Thyroid gland (tissue), 4 donors: ENCODE measurements at regions not wholly inside any gene's neighbourhood (a gene's known extent, or its start where the extent isn't known, plus 50 kb on each side); places are given as distances from the start of the nearest gene placed in this dataset.

Experiments used
- POLR2A ChIP-seq, 2 donors: fragments of 450-650 bp; IDR thresholded peaks; one replicate each; pipeline ENCODE4 v1.6.1; 2017; ENCODE audit warnings: antibody characterized with exemption in 2 of 2, mild to moderate bottlenecking in 2 of 2, moderate library complexity in 1 of 2
- TF ChIP-seq, protein P1 (sequence below), 6 experiments: fragments of 200-600 bp in 3 of 6; fragments of 450-650 bp in 3 of 6; sonication (generic) in 3 of 6; IDR thresholded peaks; one replicate each; pipeline ENCODE4 v1.5.1; 2016 to 2019; ENCODE audit warnings: antibody characterized with exemption in 6 of 6, mild to moderate bottlenecking in 2 of 6, inconsistent platforms in 1 of 6, moderate library complexity in 1 of 6

DNA sequence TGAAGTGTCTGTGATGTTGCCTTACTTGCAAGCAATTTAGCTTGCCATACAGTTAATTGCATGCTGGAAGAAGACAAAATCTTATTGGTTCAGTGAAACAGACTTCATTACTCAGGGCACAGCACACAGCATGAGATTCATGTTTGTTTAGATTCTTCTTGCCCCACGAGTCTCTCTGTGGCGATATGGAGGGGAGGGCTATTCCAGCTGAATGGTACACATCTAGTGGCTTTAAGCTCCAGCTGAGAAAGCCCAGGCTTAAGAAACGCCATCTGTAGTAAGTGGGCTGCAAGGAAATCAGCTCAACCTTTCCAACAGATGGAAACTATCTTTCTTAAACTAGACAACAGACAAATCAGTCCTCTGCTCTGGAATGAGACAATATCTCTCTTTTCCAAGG, 1022.0 kb downstream of the NCAM2 start:
- no peak for TF ChIP-seq POLR2A (IDR thresholded peaks at IDR 0.05)
- TF ChIP-seq, protein P1, sequence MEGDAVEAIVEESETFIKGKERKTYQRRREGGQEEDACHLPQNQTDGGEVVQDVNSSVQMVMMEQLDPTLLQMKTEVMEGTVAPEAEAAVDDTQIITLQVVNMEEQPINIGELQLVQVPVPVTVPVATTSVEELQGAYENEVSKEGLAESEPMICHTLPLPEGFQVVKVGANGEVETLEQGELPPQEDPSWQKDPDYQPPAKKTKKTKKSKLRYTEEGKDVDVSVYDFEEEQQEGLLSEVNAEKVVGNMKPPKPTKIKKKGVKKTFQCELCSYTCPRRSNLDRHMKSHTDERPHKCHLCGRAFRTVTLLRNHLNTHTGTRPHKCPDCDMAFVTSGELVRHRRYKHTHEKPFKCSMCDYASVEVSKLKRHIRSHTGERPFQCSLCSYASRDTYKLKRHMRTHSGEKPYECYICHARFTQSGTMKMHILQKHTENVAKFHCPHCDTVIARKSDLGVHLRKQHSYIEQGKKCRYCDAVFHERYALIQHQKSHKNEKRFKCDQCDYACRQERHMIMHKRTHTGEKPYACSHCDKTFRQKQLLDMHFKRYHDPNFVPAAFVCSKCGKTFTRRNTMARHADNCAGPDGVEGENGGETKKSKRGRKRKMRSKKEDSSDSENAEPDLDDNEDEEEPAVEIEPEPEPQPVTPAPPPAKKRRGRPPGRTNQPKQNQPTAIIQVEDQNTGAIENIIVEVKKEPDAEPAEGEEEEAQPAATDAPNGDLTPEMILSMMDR (IDR thresholded peaks at IDR 0.05) = no peak
